Lower leg skin (tissue), 4 donors: ENCODE measurements at regions not wholly inside any gene's neighbourhood (a gene's known extent, or its start where the extent isn't known, plus 50 kb on each side); places are given as distances from the start of the nearest gene placed in this dataset.

Experiments
- DNase-seq, 2 donors: peaks; one replicate each; pipeline ENCODE4 v3.0.0-alpha.2; 2019; ENCODE audit warnings: low spot score in 2 of 2
- H3K4me3 ChIP-seq: fragments of 200-600 bp; sonication (generic); 2 replicates; pipeline ENCODE4 v1.5.1; 2017; ENCODE audit warnings: mild to moderate bottlenecking, low read depth; ENCODE audit not compliant: poor library complexity, severe bottlenecking
- CTCF ChIP-seq, 3 donors: fragments of 450-650 bp; IDR thresholded peaks; one replicate each; pipeline ENCODE4 v1.5.1; 2016; ENCODE audit warnings: antibody characterized with exemption in 3 of 3, mild to moderate bottlenecking in 3 of 3, moderate library complexity in 2 of 3
- POLR2A ChIP-seq, 2 donors: fragments of 450-650 bp; IDR thresholded peaks; one replicate each; pipeline ENCODE4 v1.6.1; 2016 to 2017; ENCODE audit warnings: antibody characterized with exemption in 2 of 2, mild to moderate bottlenecking in 1 of 2, moderate library complexity in 1 of 2
- WGBS, 2 donors: methylation state at CpG; one replicate each; pipeline ENCODE4 v1.1.5; 2018; 5-methylcytosine and 5-hydroxymethylcytosine counted together
- intact Hi-C: fragments of 100-400 bp; cut with DNase I; formaldehyde crosslinking; loops from one replicate; pipeline ENCODE4 v1.15.0; 2023; ENCODE audit warnings: low total_unique reads

- intact Hi-C loops, result no loop called here
- TF ChIP-seq POLR2A (IDR thresholded peaks at IDR 0.05) (no peak), CTCF (IDR thresholded peaks at IDR 0.05) (no peak)
- H3K4me3 ChIP-seq, result no peak overlapping the region
- 78% methylated on average over 3 of the region's 3 CpGs for WGBS, 2 donors
- no peak for DNase-seq
Measured at GRCh38 chr13:89951341-89951740, 1396.1 kb upstream of the MIR17HG start.

- intact Hi-C loops, result no loop called here
- no peak for DNase-seq
- 84 to 86% methylated on average over 3 of the region's 3 CpGs for WGBS, 2 donors
- TF ChIP-seq POLR2A (IDR thresholded peaks at IDR 0.05) (no peak), CTCF (IDR thresholded peaks at IDR 0.05) (no peak)
- no peak overlapping the region for H3K4me3 ChIP-seq
Measured at GRCh38 chr13:89953581-89953980, 1393.9 kb upstream of the MIR17HG start.

GRCh38 chr13:89955773-89956172 is 1391.7 kb upstream of the MIR17HG start:
- no peak overlapping the region for H3K4me3 ChIP-seq
- 72 to 75% methylated on average over 1 of the region's 1 CpG for WGBS, 2 donors
- no peak for TF ChIP-seq POLR2A (IDR thresholded peaks at IDR 0.05)
- no peak for TF ChIP-seq CTCF (IDR thresholded peaks at IDR 0.05)
- no peak for DNase-seq
- intact Hi-C loops, result no loop called here

- intact Hi-C loops, result no loop called here
- TF ChIP-seq CTCF (IDR thresholded peaks at IDR 0.05) (no peak), POLR2A (IDR thresholded peaks at IDR 0.05) (no peak)
- 62 to 67% methylated on average over 2 of the region's 2 CpGs for WGBS, 2 donors
- H3K4me3 ChIP-seq, result no peak overlapping the region
- no peak for DNase-seq
Measured at GRCh38 chr13:89959074-89959473, 1388.4 kb upstream of the MIR17HG start.

- DNase-seq, result no peak
- no peak for TF ChIP-seq POLR2A (IDR thresholded peaks at IDR 0.05)
- TF ChIP-seq CTCF (IDR thresholded peaks at IDR 0.05), result no peak
- intact Hi-C loops, result no loop called here
- whole genome bisulfite sequencing, 2 donors, result 82 to 86% methylated on average over 1 of the region's 1 CpG
- no peak overlapping the region for H3K4me3 ChIP-seq
Measured at GRCh38 chr13:89965252-89965651, 1382.2 kb upstream of the MIR17HG start.

GRCh38 chr13:89966524-89966923 is 1381.0 kb upstream of the MIR17HG start:
- DNase-seq, result no peak
- H3K4me3 ChIP-seq, result no peak overlapping the region
- WGBS, 2 donors, result 79 to 80% methylated on average over 5 of the region's 5 CpGs
- intact Hi-C loops, result no loop called here
- TF ChIP-seq CTCF (IDR thresholded peaks at IDR 0.05), result no peak
- no peak for TF ChIP-seq POLR2A (IDR thresholded peaks at IDR 0.05)
